ENCODE measurements at regions not wholly inside any gene's neighbourhood (a gene's known extent, or its start where the extent isn't known, plus 50 kb on each side); places are given as distances from the start of the nearest gene placed in this dataset.

DNA sequence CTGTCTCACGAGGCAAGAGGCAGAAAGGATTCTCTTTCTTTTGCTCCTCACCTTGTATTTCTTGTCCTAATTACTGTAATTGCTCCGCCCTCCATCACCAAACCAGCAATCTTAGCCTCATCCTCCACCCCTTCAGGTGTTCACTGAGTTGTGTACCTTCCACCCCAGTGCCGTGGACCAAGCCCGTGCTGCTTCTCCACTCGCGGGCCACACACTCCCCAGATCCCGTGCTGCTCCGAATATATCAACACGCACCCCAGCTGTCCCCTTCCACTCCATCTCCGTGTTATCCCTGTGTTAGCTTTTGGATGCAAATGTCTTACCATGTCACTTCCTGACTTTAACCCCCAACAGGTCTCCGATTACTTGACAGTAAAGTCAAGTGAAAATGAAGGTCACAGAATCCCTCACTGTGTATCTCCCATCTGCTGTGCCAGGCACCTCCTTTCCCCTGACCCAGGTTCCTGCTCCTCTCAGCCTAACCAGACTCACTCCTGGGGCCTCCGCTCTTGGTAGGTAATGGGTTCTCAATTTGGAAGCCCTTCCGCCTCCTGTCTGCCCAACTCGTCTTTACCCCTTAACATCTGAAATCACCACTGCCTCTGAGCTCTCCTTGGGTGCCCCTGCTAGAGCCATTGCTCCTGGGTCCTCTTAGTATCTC, 320.2 kb downstream of the MED10 start:
- in situ Hi-C loops (cut with MboI; ENCODE audit: low sequenced_read_pairs, unreplicated experiment): no loop called here
- TF ChIP-seq, protein P1, sequence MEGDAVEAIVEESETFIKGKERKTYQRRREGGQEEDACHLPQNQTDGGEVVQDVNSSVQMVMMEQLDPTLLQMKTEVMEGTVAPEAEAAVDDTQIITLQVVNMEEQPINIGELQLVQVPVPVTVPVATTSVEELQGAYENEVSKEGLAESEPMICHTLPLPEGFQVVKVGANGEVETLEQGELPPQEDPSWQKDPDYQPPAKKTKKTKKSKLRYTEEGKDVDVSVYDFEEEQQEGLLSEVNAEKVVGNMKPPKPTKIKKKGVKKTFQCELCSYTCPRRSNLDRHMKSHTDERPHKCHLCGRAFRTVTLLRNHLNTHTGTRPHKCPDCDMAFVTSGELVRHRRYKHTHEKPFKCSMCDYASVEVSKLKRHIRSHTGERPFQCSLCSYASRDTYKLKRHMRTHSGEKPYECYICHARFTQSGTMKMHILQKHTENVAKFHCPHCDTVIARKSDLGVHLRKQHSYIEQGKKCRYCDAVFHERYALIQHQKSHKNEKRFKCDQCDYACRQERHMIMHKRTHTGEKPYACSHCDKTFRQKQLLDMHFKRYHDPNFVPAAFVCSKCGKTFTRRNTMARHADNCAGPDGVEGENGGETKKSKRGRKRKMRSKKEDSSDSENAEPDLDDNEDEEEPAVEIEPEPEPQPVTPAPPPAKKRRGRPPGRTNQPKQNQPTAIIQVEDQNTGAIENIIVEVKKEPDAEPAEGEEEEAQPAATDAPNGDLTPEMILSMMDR (IDR thresholded peaks at IDR 0.05; ENCODE audit: borderline replicate concordance, control extremely low read depth, extremely low read depth, insufficient read depth, missing control alignments): no peak
- DNase-seq (ENCODE audit: low spot score): no peak

DNA sequence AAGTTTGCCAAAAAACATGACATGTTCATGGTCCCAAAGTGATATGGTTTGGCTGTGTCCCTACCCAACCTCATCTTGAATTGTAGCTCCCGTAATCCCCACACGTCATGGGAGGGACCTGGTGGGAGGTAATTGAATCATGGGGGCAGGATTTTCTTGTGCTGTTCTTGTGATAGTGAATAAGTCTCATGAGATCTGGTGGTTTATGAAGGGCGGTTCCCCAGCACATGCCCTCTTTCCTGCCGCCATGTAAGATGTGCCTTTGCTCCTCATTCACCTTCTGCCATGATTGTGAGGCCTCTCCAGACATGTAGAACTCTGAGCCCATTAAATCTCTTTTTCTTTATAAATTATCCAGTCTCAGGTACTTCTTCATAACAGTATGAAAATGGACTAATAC, 322.1 kb downstream of the MED10 start:
- no peak for DNase-seq (ENCODE audit: low spot score)
- in situ Hi-C loops (cut with MboI; ENCODE audit: low sequenced_read_pairs, unreplicated experiment): no loop called here
- TF ChIP-seq, protein P1 (IDR thresholded peaks at IDR 0.05; ENCODE audit: borderline replicate concordance, control extremely low read depth, extremely low read depth, insufficient read depth, missing control alignments): no peak

DNA sequence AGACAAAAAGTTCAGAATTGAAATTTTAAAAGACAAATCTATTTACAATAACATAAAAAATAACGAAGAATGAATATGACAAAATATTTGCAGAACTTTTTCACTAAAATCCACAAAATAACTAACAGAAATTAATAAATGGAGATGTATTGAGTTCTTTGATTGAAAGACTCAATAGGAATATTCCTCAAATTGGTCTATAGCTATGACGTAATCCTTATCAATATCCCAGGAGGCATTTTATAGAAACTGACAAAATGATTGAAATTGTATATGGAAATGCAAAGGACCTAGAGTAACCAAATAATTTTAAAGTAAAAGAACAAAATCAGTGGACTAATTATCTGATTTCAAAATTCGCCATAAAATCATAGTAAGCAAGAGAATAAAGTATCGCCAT, 328.7 kb downstream of the MED10 start:
- in situ Hi-C loops (cut with MboI; ENCODE audit: low sequenced_read_pairs, unreplicated experiment): no loop called here
- TF ChIP-seq, protein P1 (IDR thresholded peaks at IDR 0.05; ENCODE audit: borderline replicate concordance, control extremely low read depth, extremely low read depth, insufficient read depth, missing control alignments): no peak
- DNase-seq (ENCODE audit: low spot score): no peak

DNA sequence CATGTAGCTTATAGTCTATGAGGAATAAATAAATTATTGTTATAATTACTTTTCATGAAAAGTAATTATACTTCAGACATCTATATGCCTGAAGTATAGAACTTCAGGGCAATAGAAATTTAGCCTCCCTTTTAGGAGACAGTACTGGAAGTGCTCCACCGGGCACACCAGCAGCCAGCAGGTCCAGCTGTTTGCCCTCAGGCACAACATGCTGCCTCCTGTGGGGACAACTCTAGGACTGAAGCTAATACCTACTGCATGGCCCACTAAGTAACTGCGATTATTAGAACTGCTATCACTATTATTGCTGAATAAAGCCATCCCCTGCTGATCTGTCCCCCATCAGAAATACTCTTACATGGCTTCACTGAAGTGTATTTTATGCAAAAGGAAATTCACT, 329.6 kb downstream of the MED10 start:
- TF ChIP-seq, protein P1 (IDR thresholded peaks at IDR 0.05; ENCODE audit: borderline replicate concordance, control extremely low read depth, extremely low read depth, insufficient read depth, missing control alignments): no peak
- in situ Hi-C loops (cut with MboI; ENCODE audit: low sequenced_read_pairs, unreplicated experiment): no loop called here
- no peak for DNase-seq (ENCODE audit: low spot score)

DNA sequence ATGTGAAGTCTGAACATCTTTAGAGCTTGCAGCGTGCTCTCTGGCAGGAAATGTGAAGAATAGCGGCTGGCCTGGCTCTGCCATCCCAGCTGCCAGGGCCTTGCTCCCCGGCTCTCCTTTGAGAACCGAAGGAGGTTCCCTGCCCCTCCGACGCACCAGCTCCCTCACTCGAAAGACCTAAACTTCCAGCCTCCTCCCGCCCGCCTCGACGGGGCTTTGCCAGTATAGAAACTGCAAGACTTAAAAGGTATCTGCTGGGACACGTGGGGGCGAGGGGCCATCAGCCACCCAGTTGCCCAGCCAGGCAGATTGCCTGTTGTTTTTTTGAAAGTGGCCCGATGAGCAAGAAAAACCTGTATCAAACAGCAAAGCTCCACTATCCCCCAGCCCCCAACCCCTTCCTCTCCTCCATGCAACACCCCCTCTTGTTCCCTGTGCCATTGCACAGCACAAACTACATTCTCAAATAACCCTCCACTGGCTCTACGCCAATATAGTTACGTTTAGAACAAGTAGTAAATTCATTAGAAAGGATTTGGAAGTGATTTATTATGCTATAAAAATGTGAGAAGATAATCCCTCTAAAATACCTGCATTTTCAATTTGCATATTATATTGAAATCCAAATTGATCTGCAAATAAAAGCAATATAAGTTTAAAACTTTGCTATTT, 331.9 kb downstream of the MED10 start:
- TF ChIP-seq, protein P1 (IDR thresholded peaks at IDR 0.05; ENCODE audit: borderline replicate concordance, control extremely low read depth, extremely low read depth, insufficient read depth, missing control alignments): no peak
- DNase-seq (ENCODE audit: low spot score): no peak
- in situ Hi-C loops (cut with MboI; ENCODE audit: low sequenced_read_pairs, unreplicated experiment): no loop called here

DNA sequence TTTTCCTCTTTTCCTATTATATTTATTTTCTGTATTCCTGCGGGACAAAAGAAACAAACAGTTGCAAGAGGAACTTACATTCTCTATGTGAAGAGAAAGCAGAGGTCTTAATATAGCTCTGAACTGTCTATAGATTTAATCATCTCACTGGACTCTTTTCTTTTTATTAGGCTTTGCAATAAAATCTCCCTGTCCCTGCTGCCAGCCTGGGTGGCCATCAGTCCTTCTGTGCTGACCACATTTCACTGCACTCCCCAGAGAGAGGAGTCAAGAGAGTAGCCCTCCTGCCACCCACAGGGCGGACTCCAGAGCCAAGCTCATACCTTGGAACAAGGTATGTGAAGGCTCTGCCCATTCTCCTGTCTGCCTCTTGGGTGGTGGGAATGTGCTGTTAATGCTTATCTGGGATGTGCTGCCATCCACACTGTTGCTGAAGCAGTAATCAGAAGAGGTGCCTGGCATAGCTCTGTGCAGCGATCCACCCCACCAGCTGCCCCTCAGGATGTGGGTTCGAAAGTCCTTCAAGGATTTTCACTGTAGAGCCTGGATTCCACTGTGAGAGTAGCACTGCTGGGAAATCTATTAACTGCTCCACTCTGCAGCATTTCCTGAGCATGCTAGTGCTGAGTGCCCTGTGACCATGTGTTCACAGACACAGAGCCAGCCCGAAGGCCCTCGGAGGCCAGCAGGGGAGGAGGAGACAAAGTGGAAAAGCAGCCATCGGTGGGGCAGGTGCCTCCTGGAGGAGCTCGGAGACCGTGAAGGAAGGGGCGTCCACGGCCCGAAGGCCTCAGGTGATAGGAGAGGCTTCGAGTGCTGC, 334.6 kb downstream of the MED10 start:
- TF ChIP-seq, protein P1 (IDR thresholded peaks at IDR 0.05; ENCODE audit: borderline replicate concordance, control extremely low read depth, extremely low read depth, insufficient read depth, missing control alignments): no peak
- in situ Hi-C loops (cut with MboI; ENCODE audit: low sequenced_read_pairs, unreplicated experiment): no loop called here
- no peak for DNase-seq (ENCODE audit: low spot score)

All from GM13976 (cell line).